ENCODE measurements at regions not wholly inside any gene's neighbourhood (a gene's known extent, or its start where the extent isn't known, plus 50 kb on each side); places are given as distances from the start of the nearest gene placed in this dataset.

DNA sequence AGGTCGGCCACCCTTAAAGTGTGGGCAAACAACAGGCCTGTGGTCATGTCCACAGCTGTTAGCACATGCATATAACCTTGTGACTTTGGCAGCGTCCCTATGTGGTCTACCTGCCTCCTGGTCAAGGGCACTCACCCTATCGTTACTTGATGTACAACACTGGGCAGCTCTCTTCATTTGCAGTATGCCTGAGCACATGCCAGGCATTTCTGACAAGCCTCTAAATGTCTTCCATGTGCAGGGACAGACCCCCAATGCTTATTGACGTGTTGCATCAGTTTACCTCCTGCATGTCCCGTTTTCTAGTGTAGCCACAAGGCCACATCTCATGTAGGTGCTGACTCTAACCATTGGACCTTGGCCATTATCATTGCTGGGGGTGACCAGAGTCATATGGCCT is 731.7 kb upstream of the MIR17HG start:
- TF ChIP-seq, protein P1, sequence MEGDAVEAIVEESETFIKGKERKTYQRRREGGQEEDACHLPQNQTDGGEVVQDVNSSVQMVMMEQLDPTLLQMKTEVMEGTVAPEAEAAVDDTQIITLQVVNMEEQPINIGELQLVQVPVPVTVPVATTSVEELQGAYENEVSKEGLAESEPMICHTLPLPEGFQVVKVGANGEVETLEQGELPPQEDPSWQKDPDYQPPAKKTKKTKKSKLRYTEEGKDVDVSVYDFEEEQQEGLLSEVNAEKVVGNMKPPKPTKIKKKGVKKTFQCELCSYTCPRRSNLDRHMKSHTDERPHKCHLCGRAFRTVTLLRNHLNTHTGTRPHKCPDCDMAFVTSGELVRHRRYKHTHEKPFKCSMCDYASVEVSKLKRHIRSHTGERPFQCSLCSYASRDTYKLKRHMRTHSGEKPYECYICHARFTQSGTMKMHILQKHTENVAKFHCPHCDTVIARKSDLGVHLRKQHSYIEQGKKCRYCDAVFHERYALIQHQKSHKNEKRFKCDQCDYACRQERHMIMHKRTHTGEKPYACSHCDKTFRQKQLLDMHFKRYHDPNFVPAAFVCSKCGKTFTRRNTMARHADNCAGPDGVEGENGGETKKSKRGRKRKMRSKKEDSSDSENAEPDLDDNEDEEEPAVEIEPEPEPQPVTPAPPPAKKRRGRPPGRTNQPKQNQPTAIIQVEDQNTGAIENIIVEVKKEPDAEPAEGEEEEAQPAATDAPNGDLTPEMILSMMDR (IDR thresholded peaks at IDR 0.05; ENCODE audit: extremely low read depth, missing control alignments), result no peak
- DNase-seq (ENCODE audit: low spot score), result no peak

DNA sequence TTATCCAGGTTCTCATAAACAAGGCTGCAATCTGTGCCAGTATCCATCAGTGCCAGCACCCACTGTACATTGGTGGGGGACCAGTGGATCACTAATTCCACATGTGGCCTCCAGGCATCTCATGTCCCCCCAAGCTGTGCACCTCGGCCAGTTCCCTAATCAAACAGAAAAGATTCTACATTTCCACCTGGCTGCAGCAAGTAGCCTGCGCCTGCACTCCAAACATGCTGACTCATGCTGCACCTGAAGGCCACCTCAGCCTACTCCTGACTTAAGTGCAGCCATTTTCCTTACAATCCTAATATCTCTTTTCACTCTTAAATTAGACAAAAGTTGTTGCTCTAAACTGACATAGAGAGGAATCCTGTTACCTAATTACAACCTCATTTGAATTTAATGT is 729.4 kb upstream of the MIR17HG start:
- no peak for DNase-seq (ENCODE audit: low spot score)
- TF ChIP-seq, protein P1 (IDR thresholded peaks at IDR 0.05; ENCODE audit: extremely low read depth, missing control alignments), result no peak

DNA sequence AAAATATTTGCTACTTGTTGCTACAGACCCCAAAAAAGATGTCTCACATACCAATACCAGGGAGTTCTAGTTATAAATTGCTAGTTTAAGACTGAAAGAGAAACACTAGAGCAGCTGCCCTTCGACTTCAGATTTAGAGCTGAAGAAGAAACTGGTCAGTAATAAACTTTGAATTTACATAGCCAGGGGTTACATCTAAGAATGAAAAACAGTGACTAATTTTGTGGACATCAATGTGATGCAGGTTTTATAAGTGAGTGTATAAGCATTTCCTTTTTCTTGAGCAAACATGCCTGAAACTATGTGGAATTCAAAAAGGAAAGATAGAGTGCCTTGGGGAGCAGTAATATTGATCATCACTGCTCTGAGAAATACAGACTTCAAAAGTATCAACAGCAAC is 724.9 kb upstream of the MIR17HG start:
- TF ChIP-seq, protein P1 (IDR thresholded peaks at IDR 0.05; ENCODE audit: extremely low read depth, missing control alignments), result no peak
- no peak for DNase-seq (ENCODE audit: low spot score)

DNA sequence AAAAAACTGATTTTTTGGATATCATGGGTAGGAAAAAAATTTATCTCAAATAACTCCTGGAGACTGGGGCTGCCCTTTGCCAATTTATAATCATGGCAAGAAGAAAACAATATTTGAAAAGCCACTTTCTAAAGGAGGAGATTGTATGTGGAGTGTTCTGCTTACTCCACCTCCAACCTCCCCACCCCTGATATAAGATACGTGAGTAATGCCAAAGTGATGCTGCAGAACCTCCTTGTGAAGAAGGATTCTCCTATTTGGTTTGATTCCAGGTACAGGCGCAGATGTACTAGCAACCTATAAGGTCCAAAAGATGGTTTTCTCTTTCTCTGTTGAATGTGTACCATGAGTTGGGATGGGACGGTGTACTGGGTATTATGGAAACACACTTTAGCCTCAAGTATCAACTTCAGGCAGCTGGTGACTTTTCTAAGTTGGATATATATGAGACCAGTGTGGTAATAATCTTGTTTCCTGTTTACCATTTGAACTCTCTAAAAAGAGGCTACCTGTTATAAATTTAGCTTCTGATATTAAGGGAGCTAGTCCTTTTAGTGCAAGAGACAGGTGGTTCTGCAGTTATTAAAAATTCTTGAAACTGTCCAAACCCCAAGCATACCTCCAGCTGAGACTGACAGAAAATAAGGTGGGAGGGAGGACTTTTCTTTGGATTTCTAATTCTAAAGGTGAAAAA is 724.0 kb upstream of the MIR17HG start:
- no peak for DNase-seq (ENCODE audit: low spot score)
- TF ChIP-seq, protein P1 (IDR thresholded peaks at IDR 0.05; ENCODE audit: extremely low read depth, missing control alignments), result no peak

DNA sequence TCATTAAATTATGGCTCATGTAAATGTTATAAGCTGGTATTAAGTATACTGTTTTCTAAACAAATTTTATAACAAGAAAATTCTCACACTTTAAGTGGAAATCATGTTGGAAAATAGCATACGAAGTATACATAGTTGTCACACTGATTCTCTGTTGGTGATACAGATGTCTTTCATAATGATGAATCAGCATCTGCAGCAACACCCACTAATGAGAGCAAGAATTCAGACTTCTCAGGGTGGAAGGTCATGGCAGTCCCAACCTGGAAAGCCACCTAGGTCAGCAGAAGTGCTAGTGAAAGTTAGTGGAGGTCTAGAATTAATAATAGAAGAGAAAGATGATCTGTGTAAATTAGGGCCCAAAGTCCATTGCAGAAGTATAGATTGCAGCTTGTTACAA is 719.7 kb upstream of the MIR17HG start:
- TF ChIP-seq, protein P1 (IDR thresholded peaks at IDR 0.05; ENCODE audit: extremely low read depth, missing control alignments), result no peak
- no peak for DNase-seq (ENCODE audit: low spot score)

DNA sequence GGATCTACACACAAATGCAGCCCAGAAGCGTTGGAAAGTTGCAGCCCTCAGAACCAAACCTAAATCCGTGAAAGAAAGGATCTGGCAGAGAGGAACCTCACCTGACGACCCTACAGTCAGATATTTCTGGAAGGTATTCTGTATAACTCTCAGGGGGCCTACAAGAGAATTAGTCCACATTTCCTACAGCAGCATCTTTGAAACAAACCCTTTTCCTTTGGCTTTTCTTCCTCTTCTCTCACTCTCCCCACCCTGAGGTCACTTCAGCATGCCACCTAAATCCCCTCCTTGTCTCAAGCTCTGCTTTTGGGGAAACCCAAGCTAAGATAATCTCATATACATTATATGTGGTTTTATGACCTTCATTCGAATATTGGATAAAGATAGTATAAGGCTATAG is 719.0 kb upstream of the MIR17HG start:
- TF ChIP-seq, protein P1 (IDR thresholded peaks at IDR 0.05; ENCODE audit: extremely low read depth, missing control alignments), result no peak
- no peak for DNase-seq (ENCODE audit: low spot score)

DNA sequence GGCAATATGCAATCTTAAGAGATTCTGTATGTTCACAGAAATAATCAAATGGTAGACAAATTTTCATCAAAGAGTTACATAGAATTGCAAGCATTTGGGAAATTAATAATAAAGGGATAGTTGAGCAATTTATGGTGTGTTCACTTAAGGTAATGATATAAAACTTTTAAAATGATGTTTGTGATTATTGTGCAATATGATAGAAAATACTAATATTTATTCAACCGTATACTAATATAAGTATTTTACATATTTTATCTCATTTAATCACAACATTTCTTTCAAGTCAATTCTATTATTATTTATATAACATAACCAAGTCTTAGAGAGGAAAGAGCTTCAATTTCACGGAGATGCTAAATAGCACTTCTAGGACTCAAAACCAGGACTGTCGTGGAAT is 716.8 kb upstream of the MIR17HG start:
- TF ChIP-seq, protein P1 (IDR thresholded peaks at IDR 0.05; ENCODE audit: extremely low read depth, missing control alignments), result no peak
- no peak for DNase-seq (ENCODE audit: low spot score)
